SIG-M5 treated with dmso at 0.1 percent for 504 hours (cell line): ENCODE measurements at regions not wholly inside any gene's neighbourhood (a gene's known extent, or its start where the extent isn't known, plus 50 kb on each side); places are given as distances from the start of the nearest gene placed in this dataset.

Experiments used
- DNase-seq: peaks from one replicate; lab custom pipeline; 2025; ENCODE audit not compliant: unreplicated experiment; lab: John Stamatoyannopoulos, UW

GRCh38 chr4:177232473-177232872, 77.2 kb upstream of the NEIL3 start:
- no peak for DNase-seq

GRCh38 chr4:177235026-177235425, 74.6 kb upstream of the NEIL3 start:
- DNase-seq = no peak

- DNase-seq = no peak
Observed at GRCh38 chr4:177236886-177237285, 72.8 kb upstream of the NEIL3 start.

- DNase-seq = no peak
Observed at GRCh38 chr4:177237291-177237690, 72.4 kb upstream of the NEIL3 start.

GRCh38 chr4:177239477-177239876, 70.2 kb upstream of the NEIL3 start:
- DNase-seq = no peak

GRCh38 chr4:177239878-177240277, 69.8 kb upstream of the NEIL3 start:
- DNase-seq = no peak

- no peak for DNase-seq
Observed at GRCh38 chr4:177242651-177243286, 66.9 kb upstream of the NEIL3 start.

GRCh38 chr4:177246641-177247584, 62.8 kb upstream of the NEIL3 start:
- DNase-seq = no peak

GRCh38 chr4:177250056-177250696, 59.5 kb upstream of the NEIL3 start:
- peak; percentile 74 for DNase-seq

GRCh38 chr4:177251237-177251636, 58.4 kb upstream of the NEIL3 start:
- DNase-seq = peak; percentile 22

GRCh38 chr4:177255359-177255758, 54.3 kb upstream of the NEIL3 start:
- DNase-seq = no peak

- DNase-seq = no peak
Observed at GRCh38 chr4:177256950-177257349, 52.7 kb upstream of the NEIL3 start.

- DNase-seq = peak; percentile 84
Observed at GRCh38 chr4:177259466-177259865, 50.2 kb upstream of the NEIL3 start.
